ENCODE measurements at regions not wholly inside any gene's neighbourhood (a gene's known extent, or its start where the extent isn't known, plus 50 kb on each side); places are given as distances from the start of the nearest gene placed in this dataset.
"Not testable (repeated sequence)": the region's sequence is repeated elsewhere in the genome, so short reads cannot be mapped to it uniquely, and the experiment has no call there.

- FAIRE-seq (no peak), DNase-seq (ENCODE audit: extremely low spot score, insufficient read length, low read depth) (no peak)
Measured at GRCh38 chrX:968148-968965, 244.1 kb downstream of the CRLF2 start.

GRCh38 chrX:966396-967070 lies 245.9 kb downstream of the CRLF2 start:
- FAIRE-seq (no peak), DNase-seq (ENCODE audit: extremely low spot score, insufficient read length, low read depth) (no peak)

GRCh38 chrX:964831-965416 lies 247.5 kb downstream of the CRLF2 start:
- DNase-seq (ENCODE audit: extremely low spot score, insufficient read length, low read depth) (no peak), FAIRE-seq (no peak)

- no peak for FAIRE-seq
- no peak for DNase-seq (ENCODE audit: extremely low spot score, insufficient read length, low read depth)
Measured at GRCh38 chrX:960821-961220, 251.6 kb downstream of the CRLF2 start.

- DNase-seq (ENCODE audit: extremely low spot score, insufficient read length, low read depth) (no peak), FAIRE-seq (no peak)
Measured at GRCh38 chrX:959595-959994, 252.9 kb downstream of the CRLF2 start.

- not testable (repeated sequence) for DNase-seq (ENCODE audit: extremely low spot score, insufficient read length, low read depth); FAIRE-seq
Measured at GRCh38 chrX:955168-955781, 257.2 kb downstream of the CRLF2 start.

GRCh38 chrX:953879-954482 lies 258.5 kb downstream of the CRLF2 start:
- DNase-seq (ENCODE audit: extremely low spot score, insufficient read length, low read depth) (no peak), FAIRE-seq (no peak)

- FAIRE-seq = no peak
- DNase-seq (ENCODE audit: extremely low spot score, insufficient read length, low read depth) = no peak
Measured at GRCh38 chrX:952816-953215, 259.6 kb downstream of the CRLF2 start.

- not testable (repeated sequence) for FAIRE-seq; DNase-seq (ENCODE audit: extremely low spot score, insufficient read length, low read depth)
Measured at GRCh38 chrX:947262-947661, 265.2 kb downstream of the CRLF2 start.

- no peak for DNase-seq (ENCODE audit: extremely low spot score, insufficient read length, low read depth)
- FAIRE-seq = no peak
Measured at GRCh38 chrX:943035-943434, 269.4 kb downstream of the CRLF2 start.

- no peak for FAIRE-seq
- no peak for DNase-seq (ENCODE audit: extremely low spot score, insufficient read length, low read depth)
Measured at GRCh38 chrX:940691-941090, 271.8 kb downstream of the CRLF2 start.

GRCh38 chrX:936979-937769 lies 275.3 kb downstream of the CRLF2 start:
- DNase-seq (ENCODE audit: extremely low spot score, insufficient read length, low read depth) = no peak
- FAIRE-seq = no peak

- FAIRE-seq = no peak
- DNase-seq (ENCODE audit: extremely low spot score, insufficient read length, low read depth) = no peak
Measured at GRCh38 chrX:933611-934010, 278.8 kb downstream of the CRLF2 start.

- DNase-seq (ENCODE audit: extremely low spot score, insufficient read length, low read depth) (no peak), FAIRE-seq (no peak)
Measured at GRCh38 chrX:928606-929005, 283.8 kb downstream of the CRLF2 start.

- no peak for FAIRE-seq
Measured at GRCh38 chrX:926991-927390, 285.5 kb downstream of the CRLF2 start.

GRCh38 chrX:926070-926469 lies 286.4 kb downstream of the CRLF2 start:
- no peak for FAIRE-seq
- no peak for DNase-seq (ENCODE audit: extremely low spot score, insufficient read length, low read depth)

More at GRCh38 chrX:926991-927390, 285.5 kb downstream of the CRLF2 start:
- no peak for DNase-seq (ENCODE audit: extremely low spot score, insufficient read length, low read depth)

GRCh38 chrX:925652-926061 lies 286.8 kb downstream of the CRLF2 start:
- FAIRE-seq (no peak), DNase-seq (ENCODE audit: extremely low spot score, insufficient read length, low read depth) (no peak)

GRCh38 chrX:925094-925493 lies 287.4 kb downstream of the CRLF2 start:
- DNase-seq (ENCODE audit: extremely low spot score, insufficient read length, low read depth) (no peak), FAIRE-seq (no peak)

- no peak for FAIRE-seq
- DNase-seq (ENCODE audit: extremely low spot score, insufficient read length, low read depth) = no peak
Measured at GRCh38 chrX:924017-924416, 288.4 kb downstream of the CRLF2 start.
